Panc1 (cell line): ENCODE measurements at regions not wholly inside any gene's neighbourhood (a gene's known extent, or its start where the extent isn't known, plus 50 kb on each side); places are given as distances from the start of the nearest gene placed in this dataset.

Source experiments
- POLR2AphosphoS5 ChIP-seq: IDR thresholded peaks from 2 replicates; pipeline ENCODE4 v1.6.1; 2012; ENCODE audit warnings: mild to moderate bottlenecking, low read depth, low read length, moderate library complexity
- TF ChIP-seq, protein P1 (sequence below): fragments of 450-650 bp; IDR thresholded peaks from 2 replicates; pipeline ENCODE4 v1.5.1; 2017; ENCODE audit warnings: mild to moderate bottlenecking
- TF ChIP-seq, protein P2 (sequence below), 2 experiments: IDR thresholded peaks; 2 replicates each; pipeline ENCODE4 v1.6.1; 2011 to 2012; ENCODE audit warnings: low read depth in 2 of 2, control low read depth in 1 of 2, low read length in 1 of 2, mild to moderate bottlenecking in 1 of 2, moderate library complexity in 1 of 2; ENCODE audit not compliant: insufficient read depth in 1 of 2

DNA sequence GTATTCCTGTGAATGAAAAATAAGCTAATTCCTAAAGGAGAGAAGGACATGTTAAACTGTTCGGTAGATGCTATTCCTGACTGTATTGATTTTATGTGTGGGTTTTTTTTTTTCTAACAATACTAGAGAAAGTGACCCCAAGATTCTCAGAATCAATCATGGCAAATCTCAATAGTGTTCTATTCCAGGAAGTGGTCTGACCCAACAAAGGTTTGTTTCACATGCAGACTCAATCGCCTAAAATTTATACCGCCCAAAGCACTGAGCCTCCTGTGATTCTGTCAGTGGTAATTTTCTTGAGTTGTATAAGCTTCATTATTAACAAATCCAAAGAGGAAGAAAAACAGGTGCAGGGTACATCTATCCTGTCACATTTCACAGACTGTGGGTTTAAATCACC, 293.7 kb downstream of the SUCLA2 start:
- TF ChIP-seq, protein P1, sequence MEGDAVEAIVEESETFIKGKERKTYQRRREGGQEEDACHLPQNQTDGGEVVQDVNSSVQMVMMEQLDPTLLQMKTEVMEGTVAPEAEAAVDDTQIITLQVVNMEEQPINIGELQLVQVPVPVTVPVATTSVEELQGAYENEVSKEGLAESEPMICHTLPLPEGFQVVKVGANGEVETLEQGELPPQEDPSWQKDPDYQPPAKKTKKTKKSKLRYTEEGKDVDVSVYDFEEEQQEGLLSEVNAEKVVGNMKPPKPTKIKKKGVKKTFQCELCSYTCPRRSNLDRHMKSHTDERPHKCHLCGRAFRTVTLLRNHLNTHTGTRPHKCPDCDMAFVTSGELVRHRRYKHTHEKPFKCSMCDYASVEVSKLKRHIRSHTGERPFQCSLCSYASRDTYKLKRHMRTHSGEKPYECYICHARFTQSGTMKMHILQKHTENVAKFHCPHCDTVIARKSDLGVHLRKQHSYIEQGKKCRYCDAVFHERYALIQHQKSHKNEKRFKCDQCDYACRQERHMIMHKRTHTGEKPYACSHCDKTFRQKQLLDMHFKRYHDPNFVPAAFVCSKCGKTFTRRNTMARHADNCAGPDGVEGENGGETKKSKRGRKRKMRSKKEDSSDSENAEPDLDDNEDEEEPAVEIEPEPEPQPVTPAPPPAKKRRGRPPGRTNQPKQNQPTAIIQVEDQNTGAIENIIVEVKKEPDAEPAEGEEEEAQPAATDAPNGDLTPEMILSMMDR, result no peak
- no peak for TF ChIP-seq POLR2AphosphoS5
- TF ChIP-seq, protein P2, sequence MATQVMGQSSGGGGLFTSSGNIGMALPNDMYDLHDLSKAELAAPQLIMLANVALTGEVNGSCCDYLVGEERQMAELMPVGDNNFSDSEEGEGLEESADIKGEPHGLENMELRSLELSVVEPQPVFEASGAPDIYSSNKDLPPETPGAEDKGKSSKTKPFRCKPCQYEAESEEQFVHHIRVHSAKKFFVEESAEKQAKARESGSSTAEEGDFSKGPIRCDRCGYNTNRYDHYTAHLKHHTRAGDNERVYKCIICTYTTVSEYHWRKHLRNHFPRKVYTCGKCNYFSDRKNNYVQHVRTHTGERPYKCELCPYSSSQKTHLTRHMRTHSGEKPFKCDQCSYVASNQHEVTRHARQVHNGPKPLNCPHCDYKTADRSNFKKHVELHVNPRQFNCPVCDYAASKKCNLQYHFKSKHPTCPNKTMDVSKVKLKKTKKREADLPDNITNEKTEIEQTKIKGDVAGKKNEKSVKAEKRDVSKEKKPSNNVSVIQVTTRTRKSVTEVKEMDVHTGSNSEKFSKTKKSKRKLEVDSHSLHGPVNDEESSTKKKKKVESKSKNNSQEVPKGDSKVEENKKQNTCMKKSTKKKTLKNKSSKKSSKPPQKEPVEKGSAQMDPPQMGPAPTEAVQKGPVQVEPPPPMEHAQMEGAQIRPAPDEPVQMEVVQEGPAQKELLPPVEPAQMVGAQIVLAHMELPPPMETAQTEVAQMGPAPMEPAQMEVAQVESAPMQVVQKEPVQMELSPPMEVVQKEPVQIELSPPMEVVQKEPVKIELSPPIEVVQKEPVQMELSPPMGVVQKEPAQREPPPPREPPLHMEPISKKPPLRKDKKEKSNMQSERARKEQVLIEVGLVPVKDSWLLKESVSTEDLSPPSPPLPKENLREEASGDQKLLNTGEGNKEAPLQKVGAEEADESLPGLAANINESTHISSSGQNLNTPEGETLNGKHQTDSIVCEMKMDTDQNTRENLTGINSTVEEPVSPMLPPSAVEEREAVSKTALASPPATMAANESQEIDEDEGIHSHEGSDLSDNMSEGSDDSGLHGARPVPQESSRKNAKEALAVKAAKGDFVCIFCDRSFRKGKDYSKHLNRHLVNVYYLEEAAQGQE (IDR thresholded peaks at IDR 0.05; ENCODE audit: insufficient read depth in 1 of 2, low read depth in 2 of 2, low read length in 1 of 2), result no peak
